Stimulated activated CD4-positive, alpha-beta T cell treated with anti-CD3 and anti-CD28 coated beads, Interleukin-4, amount 100 ng/mL, for 4 hours (primary cell): ENCODE measurements at regions not wholly inside any gene's neighbourhood (a gene's known extent, or its start where the extent isn't known, plus 50 kb on each side); places are given as distances from the start of the nearest gene placed in this dataset.
A peak's percentile ranks its signal among the peaks of the same experiment; 100 is the strongest.

Experiments
- DNase-seq, 2 experiments: peaks; one replicate each; pipeline ENCODE4 v3.0.0-alpha.2; 2020

DNA sequence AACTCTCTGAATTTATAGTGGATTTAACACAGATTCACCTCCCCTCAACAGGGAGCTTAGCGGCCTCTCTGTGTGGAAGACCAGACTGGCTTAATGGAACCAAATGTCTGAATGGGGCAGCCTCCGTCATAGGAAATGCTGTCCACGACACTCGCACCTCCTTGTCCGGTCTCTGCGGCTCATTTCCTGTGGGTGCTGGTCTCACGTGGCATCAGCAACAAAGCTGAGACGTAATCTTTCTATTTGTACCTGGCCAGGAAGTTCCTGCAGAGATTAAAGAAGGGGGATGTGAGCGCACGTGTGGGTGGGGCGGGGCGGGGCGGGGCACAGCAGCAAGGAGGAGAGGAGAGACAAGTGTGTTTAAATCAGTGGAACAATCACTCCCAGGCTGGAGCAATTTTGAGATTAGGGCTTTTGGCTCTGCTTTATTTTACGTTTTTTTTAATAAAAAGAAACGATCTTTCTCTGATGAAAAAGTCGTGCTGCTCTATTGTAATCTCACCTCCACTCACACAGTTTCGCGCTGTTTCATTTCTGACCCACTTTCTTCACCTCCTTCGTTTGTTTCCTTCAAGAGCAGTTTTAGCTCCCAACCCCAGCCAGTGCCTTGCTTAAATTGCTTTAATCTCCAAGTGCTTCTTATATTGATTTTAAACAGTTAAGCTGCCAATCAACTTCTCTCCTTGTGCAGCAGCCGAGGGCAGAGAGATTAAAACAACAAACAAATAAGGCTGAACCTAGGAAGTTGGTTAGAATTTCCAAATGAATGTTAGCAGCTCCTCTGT lies 132.2 kb upstream of the ASTN2 start:
- DNase-seq, result no peak

DNA sequence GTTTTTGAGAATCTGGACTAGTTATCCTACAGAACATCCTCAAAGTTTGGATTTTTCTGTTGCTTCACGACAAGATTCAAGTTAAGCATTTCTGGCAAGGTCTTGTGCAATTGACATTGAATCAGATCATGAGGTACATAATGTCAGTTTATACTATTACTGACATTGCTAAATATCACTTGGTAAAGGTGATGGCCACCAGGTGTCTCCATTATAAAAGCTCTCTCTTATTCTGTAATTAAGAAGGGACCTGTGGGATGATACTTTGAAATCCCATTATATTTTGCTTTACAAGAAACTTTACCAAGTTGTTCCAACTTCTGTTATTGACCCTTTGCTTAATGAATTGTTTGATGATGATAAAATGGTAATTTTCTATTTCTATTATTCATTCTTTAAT lies 131.0 kb upstream of the ASTN2 start:
- DNase-seq, result no peak

DNA sequence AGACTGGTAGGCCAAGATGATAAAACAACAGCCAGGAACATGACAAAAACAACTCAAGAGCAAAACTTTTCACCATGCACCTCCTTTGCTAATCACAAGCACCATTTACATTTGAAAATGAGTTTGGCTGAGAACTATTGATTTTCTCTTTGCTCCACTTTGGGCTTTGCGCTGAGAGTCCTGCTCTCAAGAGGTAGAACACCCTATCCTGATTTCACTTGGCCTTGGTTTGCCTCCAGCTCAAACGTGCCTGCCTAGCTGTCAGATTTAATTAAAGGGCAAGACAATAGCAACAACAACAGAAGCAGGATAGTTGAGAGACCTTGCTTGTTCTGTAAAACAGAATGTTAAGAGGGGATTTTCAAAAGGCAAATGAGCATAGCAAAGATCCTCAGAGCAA lies 128.2 kb upstream of the ASTN2 start:
- no peak for DNase-seq

DNA sequence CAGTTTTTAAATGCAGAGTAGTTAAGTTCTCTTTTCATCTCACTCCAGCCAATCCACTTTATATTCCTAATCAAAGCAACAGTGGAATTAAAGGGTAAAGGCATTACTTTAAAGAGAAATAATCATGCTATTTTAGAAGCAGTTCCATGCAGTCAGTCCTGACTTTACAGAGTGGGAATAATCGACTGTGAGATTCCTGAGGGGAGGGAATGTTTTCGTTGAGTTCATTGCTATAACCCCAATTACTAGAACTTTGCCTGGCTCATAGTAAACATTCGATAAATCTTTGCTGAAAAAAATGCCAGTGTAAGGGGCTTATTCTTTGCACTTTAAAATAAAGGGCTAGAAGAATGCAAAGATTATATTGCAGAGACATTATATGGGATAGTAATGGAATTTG lies 127.2 kb upstream of the ASTN2 start:
- no peak for DNase-seq

DNA sequence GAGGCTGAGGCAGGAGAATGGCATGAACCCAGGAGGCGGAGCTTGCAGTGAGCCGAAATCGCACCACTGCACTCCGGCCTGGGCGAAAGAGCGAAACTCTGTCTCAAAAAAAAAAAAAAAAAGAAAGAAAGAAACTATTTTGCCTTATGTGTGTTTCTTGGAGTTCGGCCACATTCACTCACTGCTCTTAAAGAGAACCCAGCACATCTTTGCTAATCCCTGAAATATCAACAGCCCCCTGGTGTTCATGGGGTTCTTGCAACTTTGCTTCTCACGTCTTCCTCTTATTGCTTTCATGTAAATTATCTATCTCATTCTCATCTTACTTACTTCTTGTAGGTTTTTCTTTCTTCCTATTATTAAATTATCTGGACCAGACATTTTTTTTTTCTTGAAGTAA lies 126.3 kb upstream of the ASTN2 start:
- DNase-seq, result no peak

DNA sequence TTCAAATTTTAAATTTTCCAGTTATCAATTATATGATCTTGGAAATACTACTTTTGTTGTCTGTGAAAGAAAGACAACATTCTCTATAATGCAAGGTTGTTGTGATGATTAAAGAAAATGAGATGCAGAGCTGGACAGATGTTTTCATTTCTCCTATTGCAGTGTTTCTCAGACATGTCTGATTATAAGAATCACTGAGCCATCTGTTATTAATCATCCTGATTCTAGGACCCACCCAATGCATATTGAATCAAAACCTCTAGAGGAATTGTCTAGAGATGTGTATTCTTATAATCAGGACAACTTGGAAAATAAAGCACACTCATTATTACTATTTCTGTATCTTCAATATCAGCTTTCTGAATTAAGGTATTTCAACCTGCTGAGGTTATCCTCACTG lies 121.1 kb upstream of the ASTN2 start:
- no peak for DNase-seq

DNA sequence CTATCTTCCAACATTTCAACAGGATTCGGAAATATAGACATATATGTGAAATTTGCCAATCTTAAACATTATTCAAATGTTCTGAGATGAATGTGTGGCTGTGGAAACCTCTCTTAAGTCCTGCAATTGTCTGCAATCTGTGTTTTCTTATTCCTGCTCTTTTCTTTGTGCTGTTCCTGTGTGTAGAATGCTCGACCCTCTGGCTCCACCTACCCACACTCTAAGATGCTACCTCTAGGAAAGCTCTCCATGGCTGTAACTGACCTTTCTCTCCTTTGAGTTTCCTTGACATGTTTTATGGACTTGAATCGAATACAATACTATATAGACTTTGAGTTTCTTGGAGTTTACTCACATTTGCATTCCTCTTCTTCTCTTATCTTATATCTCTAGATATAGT lies 120.6 kb upstream of the ASTN2 start:
- DNase-seq, result no peak

DNA sequence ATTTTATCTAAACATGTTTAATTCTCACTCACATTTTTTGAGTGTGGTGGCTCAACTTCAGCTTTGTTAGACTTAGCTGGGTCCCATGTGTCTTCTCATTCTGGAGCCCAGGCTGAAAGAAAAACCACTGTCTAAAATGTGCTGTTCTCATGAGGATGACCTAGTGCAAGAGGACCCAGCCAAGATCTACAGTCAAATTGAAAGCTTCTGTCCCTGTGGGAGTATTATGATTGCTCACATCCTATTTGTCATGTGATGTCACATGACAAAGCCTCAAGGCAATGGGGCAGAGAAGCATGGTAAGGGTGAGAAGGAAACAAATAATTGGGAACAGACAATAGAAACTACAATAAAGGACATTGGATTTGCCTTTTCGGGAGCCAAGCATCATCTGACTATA lies 113.4 kb upstream of the ASTN2 start:
- DNase-seq, result no peak

DNA sequence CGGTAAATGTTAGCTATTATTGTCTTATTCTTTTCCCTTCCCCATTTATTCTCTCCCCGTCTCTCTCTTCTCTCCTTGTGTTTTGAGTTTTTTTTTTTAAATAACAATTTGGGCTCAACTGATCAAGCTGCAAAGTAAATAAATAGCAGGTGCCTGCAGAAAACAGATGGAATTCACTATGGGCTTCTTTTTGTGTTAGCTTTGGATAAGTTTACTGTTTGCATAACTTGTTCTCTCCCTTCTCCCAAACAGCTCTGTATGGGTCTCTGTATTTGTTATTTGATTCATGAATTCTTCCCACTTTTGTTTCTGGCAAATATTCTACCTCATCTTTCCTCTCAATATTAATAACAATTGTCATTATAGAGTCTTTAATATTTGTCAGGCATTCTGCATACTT lies 111.8 kb upstream of the ASTN2 start:
- DNase-seq, result no peak

DNA sequence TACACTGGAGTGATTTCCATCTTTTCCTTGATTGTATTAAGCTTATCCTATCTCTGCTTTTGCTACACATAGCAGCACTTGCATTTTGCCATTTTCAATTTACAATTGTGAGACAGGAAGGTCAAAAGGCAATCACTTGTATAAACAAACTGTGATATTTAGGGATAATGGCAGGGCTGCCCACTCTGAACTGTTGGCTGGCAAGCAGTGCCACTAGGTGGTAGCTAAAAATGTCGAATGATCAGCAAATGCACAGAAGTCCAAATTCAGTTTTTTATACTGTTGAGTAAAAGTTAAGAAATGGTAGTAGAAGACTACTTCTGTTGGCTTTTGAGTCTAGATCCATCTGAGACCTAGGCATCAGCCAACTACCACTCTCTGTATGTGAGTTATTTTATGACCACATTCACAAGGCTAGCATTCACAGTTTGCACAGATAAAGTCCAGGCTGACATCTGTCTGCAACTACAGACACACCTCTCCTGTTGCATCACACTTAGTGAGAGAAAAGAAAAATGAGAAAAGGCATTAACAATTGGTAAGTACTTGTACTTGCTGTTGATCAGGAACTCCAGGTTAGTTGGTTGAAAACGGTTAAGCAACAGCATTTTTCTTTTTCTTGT lies 108.8 kb upstream of the ASTN2 start:
- no peak for DNase-seq

DNA sequence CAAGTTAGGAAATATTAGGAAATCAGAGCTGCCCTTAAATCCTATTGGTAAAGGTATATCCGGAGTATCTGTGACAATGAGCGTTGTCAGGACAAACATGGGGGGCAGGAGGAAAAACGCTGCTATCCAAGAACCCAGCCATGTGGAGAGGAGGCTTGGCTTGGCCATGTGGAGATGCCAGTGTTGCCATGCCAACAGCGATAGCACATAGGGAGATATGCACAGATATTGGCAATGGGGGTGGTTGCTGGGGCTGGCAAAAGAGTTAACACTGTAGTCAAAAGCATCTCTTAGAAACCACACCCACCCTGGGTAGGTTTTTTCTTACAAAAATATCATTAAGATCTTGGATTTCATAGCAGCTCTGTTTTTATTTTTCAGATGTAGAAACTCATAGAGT lies 106.4 kb upstream of the ASTN2 start:
- no peak for DNase-seq

DNA sequence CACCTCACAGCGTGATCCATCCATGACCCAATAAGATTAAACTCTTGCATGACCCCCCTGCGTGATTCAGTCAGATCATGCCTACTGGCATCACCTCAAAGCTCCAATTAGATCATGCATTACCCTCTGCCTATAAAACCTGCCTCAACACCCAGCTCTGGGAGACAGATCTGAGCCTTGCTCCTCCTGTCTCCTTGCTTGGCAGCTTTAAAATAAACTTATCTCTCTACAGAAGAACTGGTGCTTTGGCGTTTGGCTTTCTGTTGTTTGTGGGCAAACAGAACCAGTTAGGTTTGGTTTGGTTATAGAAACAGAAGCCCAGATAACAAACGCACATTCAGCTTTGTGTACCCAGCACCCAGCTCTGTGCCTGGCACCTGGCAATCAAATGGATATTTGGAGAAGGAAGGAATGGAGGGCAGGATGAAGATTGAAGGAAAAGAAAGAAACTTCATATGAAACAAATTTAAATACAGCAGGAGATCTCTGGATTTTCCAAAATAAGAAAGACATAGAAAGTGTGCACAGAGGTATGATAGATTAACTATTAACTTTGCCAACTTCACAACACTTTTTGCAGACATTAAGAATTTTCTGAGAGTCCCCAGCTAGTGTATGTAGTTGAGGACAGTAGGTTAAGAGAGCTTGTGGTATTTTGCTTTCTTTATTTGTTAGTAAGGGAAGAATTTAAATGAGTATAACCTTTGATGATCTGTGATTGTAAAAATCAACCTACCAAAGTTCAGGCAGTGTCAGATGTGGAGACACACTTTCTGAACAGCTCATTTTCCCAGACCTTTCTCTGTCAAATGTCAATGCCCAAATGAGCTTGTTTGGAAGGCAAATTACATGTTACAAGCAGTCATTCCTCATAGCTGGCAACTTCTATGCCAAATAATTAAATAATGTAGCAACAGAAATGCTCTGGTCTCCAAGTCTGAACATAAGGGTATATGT lies 102.1 kb upstream of the ASTN2 start:
- no peak for DNase-seq

DNA sequence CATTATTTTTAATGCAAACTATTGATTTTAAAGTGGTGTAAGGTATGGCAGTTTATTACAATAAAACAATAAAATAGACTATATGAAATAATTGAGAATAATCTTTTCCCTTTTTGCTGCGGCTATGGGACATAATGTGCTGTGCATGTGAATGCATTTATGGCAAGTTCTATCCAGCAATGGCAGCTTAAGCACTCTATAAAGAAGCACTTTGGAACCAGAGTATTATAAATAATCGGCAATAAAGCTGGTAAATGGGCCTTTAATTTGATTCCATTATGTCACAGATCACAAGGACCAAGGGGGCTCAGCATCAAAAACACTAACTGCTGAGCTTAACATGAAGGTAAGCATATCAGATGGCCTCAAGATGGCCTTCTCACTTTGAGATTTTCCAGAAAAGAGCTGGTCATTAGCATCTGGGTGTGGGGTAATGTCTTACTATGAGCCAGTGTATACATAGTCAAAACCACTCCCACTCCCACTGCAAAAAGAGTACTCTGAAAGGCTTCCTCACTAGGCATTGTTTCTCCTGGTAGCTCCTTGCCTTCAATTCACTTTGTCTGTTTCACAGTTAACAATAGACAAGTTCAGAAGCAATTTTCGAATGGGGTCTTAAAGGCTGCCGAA lies 97.1 kb upstream of the ASTN2 start:
- DNase-seq, result no peak

DNA sequence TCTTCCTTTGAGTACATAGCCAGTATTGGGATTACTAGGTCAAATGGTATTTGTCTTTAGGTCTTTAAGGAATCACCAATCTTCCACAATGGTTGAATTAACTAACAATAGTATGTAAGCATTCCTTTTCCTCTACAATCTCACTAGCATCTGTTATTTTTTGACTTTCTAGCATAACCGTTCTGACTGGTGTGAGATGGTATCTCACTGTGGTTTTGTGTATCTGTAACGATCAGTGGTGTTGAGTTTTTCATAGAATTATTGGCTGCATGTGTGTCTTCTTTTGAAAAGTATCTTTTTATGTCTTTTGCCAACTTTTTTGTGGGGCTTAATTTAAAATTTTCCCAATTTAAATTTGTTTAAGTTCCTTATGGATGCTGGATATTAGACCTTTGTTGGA lies 81.5 kb upstream of the ASTN2 start:
- DNase-seq, result no peak

DNA sequence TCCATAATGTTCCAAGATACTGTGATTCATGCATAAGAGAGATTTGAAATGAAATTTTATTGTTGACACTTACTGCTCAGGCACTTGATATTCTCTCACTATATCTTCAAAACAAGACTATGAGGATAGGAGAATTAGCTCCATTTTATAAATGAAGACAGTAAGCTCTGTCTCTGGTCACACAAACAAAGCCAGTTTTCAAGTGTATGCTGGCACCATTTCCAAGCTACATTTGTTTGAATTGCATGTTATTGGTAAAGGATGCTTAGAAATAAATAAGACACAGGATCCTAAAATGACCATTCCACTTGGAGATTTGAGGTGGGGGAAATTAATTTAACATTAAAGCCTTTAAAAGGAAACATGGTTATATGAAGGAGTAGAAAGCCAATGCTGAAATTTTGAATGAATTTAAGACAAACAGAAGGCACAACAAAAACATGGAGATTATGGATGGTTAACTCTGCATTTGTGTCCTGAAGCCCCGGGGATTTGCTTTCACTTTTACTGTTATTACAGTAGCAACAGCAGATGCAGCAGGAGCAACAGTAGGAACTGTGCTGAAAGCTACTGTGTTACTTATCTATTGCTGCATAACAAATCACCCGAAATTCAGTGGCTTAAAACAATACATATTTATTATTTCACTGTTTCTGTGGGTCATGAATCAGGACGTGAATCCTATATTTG lies 79.7 kb upstream of the ASTN2 start:
- DNase-seq, result no peak

DNA sequence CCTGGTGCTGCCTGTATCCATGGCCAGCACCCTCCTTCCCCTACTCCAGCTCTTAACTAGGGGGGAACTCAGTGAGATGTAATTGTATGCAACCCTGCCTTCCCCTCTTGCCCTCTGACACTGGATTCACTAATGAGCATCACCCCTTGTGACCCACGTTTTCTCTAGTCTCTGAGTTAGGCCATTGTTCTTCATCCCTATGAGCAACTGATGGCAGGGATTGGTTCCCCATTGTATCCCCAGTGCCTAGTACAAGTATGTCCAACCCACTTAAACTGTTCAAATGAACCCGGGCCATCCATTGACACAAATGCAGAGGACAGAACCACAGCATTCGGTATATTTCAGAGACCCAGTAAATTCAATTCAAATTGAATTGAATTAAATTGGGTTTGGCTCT lies 77.6 kb upstream of the ASTN2 start:
- no peak for DNase-seq

DNA sequence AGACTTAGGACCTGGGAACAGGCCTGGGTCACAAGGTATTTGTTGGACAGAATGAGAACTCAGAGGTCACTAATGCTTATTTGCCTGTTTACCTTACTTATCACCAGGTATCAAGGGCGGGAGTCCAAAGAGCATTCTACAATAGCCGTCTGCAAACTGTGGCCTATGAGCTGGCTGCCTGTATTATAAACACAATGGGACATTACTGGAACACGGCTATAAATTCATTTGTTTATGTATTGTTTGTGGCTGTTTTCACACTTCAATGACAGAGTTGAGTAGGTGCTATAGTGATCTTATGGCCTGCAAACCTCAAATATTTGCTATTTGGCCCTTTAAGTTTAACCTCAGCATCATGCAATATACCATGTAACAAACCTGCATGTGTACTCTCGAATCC lies 76.6 kb upstream of the ASTN2 start:
- DNase-seq, result no peak

DNA sequence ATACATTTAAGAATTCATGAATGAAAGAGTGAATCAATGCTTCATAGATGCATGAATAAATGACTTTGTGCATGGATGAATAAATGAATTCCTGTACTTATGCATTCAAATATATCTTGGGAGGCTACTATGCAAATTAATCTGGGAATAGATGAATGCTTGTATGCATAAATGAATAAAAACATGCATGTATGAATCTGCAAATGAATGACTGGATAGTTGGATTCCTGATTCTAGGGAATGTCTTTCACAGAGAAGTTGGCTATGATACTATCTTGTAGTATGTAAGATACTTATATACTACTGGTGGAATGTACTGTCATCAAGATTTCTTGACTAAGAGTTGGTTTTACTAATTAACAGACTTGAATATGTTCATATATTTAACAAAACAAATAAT lies 75.3 kb upstream of the ASTN2 start:
- DNase-seq, result no peak

DNA sequence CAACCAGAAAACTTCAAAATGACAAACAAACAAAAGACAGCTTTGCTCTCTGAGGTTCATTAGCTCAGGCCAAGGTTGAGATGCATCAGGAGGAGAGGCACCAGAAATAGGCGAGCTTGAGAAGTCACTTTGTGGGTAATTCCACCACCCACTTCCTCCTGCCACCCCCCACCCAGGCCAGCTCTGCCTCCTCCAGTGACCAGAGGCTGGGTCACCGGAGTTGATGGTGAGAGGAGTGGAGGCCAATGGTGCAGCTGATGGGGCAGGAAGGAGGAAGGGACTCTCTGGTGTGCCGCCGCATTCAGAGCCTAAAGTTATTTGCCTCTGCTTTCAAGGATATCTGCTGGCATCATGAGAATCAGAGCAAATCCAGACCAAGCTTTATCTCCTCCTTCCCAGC lies 73.8 kb upstream of the ASTN2 start:
- no peak for DNase-seq

DNA sequence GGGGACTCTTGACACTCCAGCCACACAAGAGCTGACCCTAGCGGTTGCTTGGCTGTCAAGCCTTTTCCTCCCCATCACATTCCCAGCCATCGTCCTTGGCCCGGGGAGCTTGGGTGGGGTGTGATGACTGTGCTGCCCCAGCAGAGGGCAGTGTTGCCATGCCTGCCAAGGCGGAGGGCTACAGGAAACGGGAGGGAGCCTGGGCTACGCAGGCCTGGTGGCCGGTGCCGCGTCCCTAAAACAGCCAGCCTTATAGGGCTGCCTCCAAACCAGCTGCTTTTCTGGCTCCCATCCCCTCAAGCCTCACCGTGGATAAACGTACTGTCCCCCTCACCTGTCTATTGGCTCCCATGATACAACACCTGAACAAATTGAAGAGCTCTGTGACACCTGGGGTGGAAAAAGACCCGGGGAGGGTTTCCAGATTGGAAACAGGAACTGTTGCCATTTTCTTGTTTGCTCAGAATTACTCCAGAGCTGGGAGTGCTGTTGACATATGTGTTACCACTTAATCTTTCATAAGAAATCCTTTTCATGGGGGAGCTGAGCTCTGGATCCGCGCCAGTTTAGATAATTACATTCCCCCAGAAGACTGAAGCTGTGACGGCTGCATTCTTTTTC lies 72.8 kb upstream of the ASTN2 start:
- peak in 1 of 2 experiments; percentile 19 for DNase-seq

DNA sequence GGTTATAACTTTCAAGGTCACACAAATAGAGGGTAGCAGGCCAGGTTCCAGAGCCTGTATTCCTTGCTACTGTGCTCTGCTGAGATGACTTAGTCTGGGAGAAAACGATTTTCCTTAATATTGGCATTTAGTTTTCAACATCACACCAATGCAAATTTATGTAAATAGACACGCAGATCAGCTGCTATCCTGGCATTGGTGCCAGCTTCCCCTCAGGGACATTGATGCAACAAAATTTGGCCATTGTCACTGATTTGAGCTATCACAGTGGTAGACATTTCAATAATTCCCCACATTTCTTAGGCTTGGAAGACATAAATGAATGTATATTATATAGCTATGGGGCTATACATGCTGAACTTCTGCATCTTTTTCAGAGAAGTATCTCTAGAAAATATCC lies 71.6 kb upstream of the ASTN2 start:
- DNase-seq, result no peak

DNA sequence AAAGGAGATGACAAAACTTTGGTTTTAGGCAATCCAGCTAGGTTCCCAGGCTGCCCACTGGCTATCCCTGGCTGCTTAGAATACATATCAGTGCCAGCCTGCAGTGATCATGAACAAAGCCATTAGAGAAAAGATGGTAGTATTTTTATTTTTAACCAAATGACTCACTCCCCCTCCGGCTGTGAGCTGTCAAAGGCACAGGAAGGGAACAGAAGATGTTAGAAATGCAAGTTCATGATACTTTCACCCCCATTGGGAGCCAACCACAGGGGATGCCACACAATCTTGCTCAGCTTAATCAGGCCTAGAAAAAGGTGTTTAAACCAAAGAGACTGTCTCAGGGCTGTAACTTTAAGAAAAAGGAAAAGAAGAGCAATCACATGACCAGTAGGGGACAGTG lies 70.3 kb upstream of the ASTN2 start:
- DNase-seq, result no peak
